H1 (cell line): ENCODE measurements at regions not wholly inside any gene's neighbourhood (a gene's known extent, or its start where the extent isn't known, plus 50 kb on each side); places are given as distances from the start of the nearest gene placed in this dataset.

Experiments
- CTCF ChIA-PET: fragments of 300-600 bp; sonication (Branson Sonifier 250); formaldehyde crosslinking; loops from one replicate; lab custom pipeline; 2021; ENCODE audit not compliant: partially characterized antibody; lab: Charles Lee
- POLR2A ChIA-PET: fragments of 300-600 bp; sonication (Branson Sonifier 250); formaldehyde crosslinking; loops from one replicate; lab custom pipeline; 2021; ENCODE audit warnings: inconsistent platforms; ENCODE audit not compliant: partially characterized antibody; lab: Charles Lee
- DNase-seq, 2 experiments: peaks; one replicate each; pipeline versions ENCODE4 v3.0.0 to v3.0.0-alpha.2; 2010 to 2022; ENCODE audit warnings: low spot score in 2 of 2, low read depth in 1 of 2, mixed read lengths in 1 of 2
- FAIRE-seq: peaks from 2 replicates; lab custom pipeline; 2011; peaks lifted over from hg19 to GRCh38; lab: Jason Lieb, UNC
- H2AFZ ChIP-seq: 2 replicates; pipeline ENCODE4 v1.8.1; 2012; ENCODE audit warnings: low read length, inconsistent platforms
- H2AK5ac ChIP-seq: 2 replicates; pipeline ENCODE4 v1.6.1; 2013; ENCODE audit warnings: low read depth, low read length
- H2BK120ac ChIP-seq: replicated peaks from 2 replicates; pipeline ENCODE3; 2013; ENCODE audit warnings: low read depth, low read length, inconsistent platforms
- H2BK12ac ChIP-seq: 2 replicates; pipeline ENCODE4 v1.6.1; 2013; ENCODE audit warnings: low read depth, low read length
- H2BK15ac ChIP-seq: 2 replicates; pipeline ENCODE4 v1.6.1; 2013; ENCODE audit warnings: low read length
- H2BK20ac ChIP-seq: 2 replicates; pipeline ENCODE4 v1.6.1; 2013; ENCODE audit warnings: low read length
- H2BK5ac ChIP-seq: 2 replicates; pipeline ENCODE4 v1.6.1; 2013; ENCODE audit warnings: low read depth, low read length
- H3K14ac ChIP-seq: 2 replicates; pipeline ENCODE4 v1.6.1; 2013; ENCODE audit warnings: inconsistent platforms; ENCODE audit not compliant: insufficient read length
- H3K18ac ChIP-seq: 2 replicates; pipeline ENCODE4 v1.6.1; 2013; ENCODE audit warnings: low read length; ENCODE audit errors: extremely low read depth
- H3K23ac ChIP-seq: 2 replicates; pipeline ENCODE4 v1.6.1; 2013; ENCODE audit warnings: inconsistent platforms; ENCODE audit not compliant: insufficient read length
- H3K23me2 ChIP-seq: 2 replicates; pipeline ENCODE4 v1.6.1; 2013; ENCODE audit warnings: low read depth, low read length
- H3K27ac ChIP-seq: 2 replicates; pipeline ENCODE4 v1.6.1; 2011; ENCODE audit warnings: low read depth, low read length, inconsistent platforms
- H3K27me3 ChIP-seq, 4 experiments: replicated peaks in 1 of 4; 1 replicate in 1 of 4; 2 replicates in 3 of 4; pipeline versions ENCODE4 v1.6.1 to v1.8.1; 2011 to 2013; ENCODE audit warnings: low read length in 3 of 4, mild to moderate bottlenecking in 3 of 4, inconsistent platforms in 2 of 4, mixed read lengths in 2 of 4, moderate library complexity in 1 of 4; ENCODE audit not compliant: control insufficient read depth in 3 of 4, insufficient read depth in 3 of 4; ENCODE audit errors: extremely low read depth in 1 of 4
- H3K36me3 ChIP-seq, 4 experiments: 2 replicates each; pipeline versions ENCODE4 v1.6.1 to v1.8.1; 2011 to 2013; ENCODE audit warnings: mild to moderate bottlenecking in 4 of 4, low read length in 3 of 4, moderate library complexity in 2 of 4, control low read depth in 1 of 4, inconsistent platforms in 1 of 4; ENCODE audit not compliant: insufficient read depth in 4 of 4, control insufficient read depth in 2 of 4
- H3K4ac ChIP-seq: replicated peaks from 2 replicates; pipeline ENCODE3; 2013; ENCODE audit warnings: low read length, low read depth, mixed read lengths, inconsistent platforms; ENCODE audit not compliant: insufficient read length
- H3K4me1 ChIP-seq, 4 experiments: replicated peaks in 1 of 4; 1 replicate in 1 of 4; 2 replicates in 3 of 4; pipeline versions ENCODE4 v1.6.1 to v1.8.1; 2011 to 2013; ENCODE audit warnings: low read length in 3 of 4, inconsistent platforms in 2 of 4, mixed read lengths in 1 of 4; ENCODE audit not compliant: insufficient read depth in 4 of 4, control insufficient read depth in 3 of 4
- H3K4me2 ChIP-seq, 2 experiments: 2 replicates each; pipeline versions ENCODE4 v1.6.1 to v1.8.1; 2011 to 2013; ENCODE audit warnings: low read depth in 2 of 2, low read length in 2 of 2, control low read depth in 1 of 2, inconsistent platforms in 1 of 2, mild to moderate bottlenecking in 1 of 2; ENCODE audit not compliant: insufficient read depth in 1 of 2
- H3K4me3 ChIP-seq, 4 experiments: fragments of 200-600, 300-600 bp in 1 of 4; sonication (generic), shearing (Covaris generic), sonication (Bioruptor Twin) in 1 of 4; 2 replicates each; pipeline versions ENCODE4 v1.5.1 to v1.8.1; 2011 to 2016; ENCODE audit warnings: low read length in 4 of 4, low read depth in 3 of 4, control low read depth in 2 of 4, inconsistent platforms in 2 of 4, mild to moderate bottlenecking in 2 of 4, mixed read lengths in 1 of 4, moderate library complexity in 1 of 4; ENCODE audit not compliant: insufficient read depth in 2 of 4; ENCODE audit errors: extremely low read depth in 1 of 4
- H3K56ac ChIP-seq: replicated peaks from 2 replicates; pipeline ENCODE3; 2013; ENCODE audit warnings: low read depth, mild to moderate bottlenecking, mixed read lengths, low read length, inconsistent platforms; ENCODE audit not compliant: insufficient read length
- H3K79me1 ChIP-seq: 2 replicates; pipeline ENCODE4 v1.6.1; 2013; ENCODE audit warnings: low read depth, low read length, control low read depth
- H3K79me2 ChIP-seq, 2 experiments: 2 replicates each; pipeline versions ENCODE4 v1.6.1 to v1.8.1; 2012 to 2013; ENCODE audit warnings: low read length in 2 of 2, mild to moderate bottlenecking in 2 of 2, inconsistent platforms in 1 of 2; ENCODE audit not compliant: insufficient read depth in 2 of 2, control insufficient read depth in 1 of 2
- H3K9ac ChIP-seq, 4 experiments: replicated peaks in 1 of 4; 1 replicate in 1 of 4; 2 replicates in 3 of 4; pipeline versions ENCODE4 v1.6.1 to v1.8.1; 2011 to 2013; ENCODE audit warnings: low read depth in 3 of 4, low read length in 3 of 4, control low read depth in 2 of 4, mild to moderate bottlenecking in 2 of 4, moderate library complexity in 2 of 4, inconsistent platforms in 1 of 4; ENCODE audit errors: extremely low read depth in 1 of 4
- H3K9me3 ChIP-seq, 2 experiments: 2 replicates each; pipeline versions ENCODE4 v1.6.1 to v1.8.1; 2012 to 2013; ENCODE audit warnings: mild to moderate bottlenecking in 2 of 2, moderate library complexity in 2 of 2, control low read depth in 1 of 2, inconsistent platforms in 1 of 2, low read depth in 1 of 2, low read length in 1 of 2, mixed read lengths in 1 of 2; ENCODE audit not compliant: insufficient read depth in 2 of 2
- H4K20me1 ChIP-seq, 2 experiments: replicated peaks in 1 of 2; 2 replicates each; pipeline versions ENCODE3 to v1.8.1; 2011 to 2013; ENCODE audit warnings: inconsistent platforms in 2 of 2, low read length in 2 of 2, mild to moderate bottlenecking in 1 of 2; ENCODE audit not compliant: insufficient read depth in 2 of 2, control insufficient read depth in 1 of 2
- H4K5ac ChIP-seq: 2 replicates; pipeline ENCODE4 v1.6.1; 2013; ENCODE audit warnings: low read length, low read depth, mixed read lengths, inconsistent platforms; ENCODE audit not compliant: insufficient read length
- H4K8ac ChIP-seq: 2 replicates; pipeline ENCODE4 v1.8.0; 2013; ENCODE audit warnings: mild to moderate bottlenecking, moderate library complexity, low read length, inconsistent platforms; ENCODE audit not compliant: insufficient read depth; ENCODE audit errors: extremely low read depth
- H4K91ac ChIP-seq: replicated peaks from 2 replicates; pipeline ENCODE3; 2013; ENCODE audit warnings: low read length, mixed read lengths, inconsistent platforms; ENCODE audit not compliant: insufficient read length
- ATF2 ChIP-seq: IDR thresholded peaks from 2 replicates; pipeline ENCODE4 v1.6.1; 2012; ENCODE audit warnings: low read length, inconsistent platforms
- CBX5 ChIP-seq: fragments of 300-800, 300-1000 bp; sonication (generic); IDR thresholded peaks from 2 replicates; pipeline ENCODE4 v1.7.1; 2016; ENCODE audit warnings: antibody characterized with exemption, low read length, low read depth
- CEBPB ChIP-seq: IDR thresholded peaks from 2 replicates; pipeline ENCODE4 v1.6.1; 2012; ENCODE audit warnings: low read depth, low read length
- E2F6 ChIP-seq: IDR thresholded peaks from 2 replicates; pipeline ENCODE4 v1.6.1; 2012; ENCODE audit warnings: inconsistent platforms
- EP300 ChIP-seq, 2 experiments: IDR thresholded peaks; 1 replicate in 1 of 2; 2 replicates in 1 of 2; pipeline ENCODE4 v1.6.1; 2011 to 2012; ENCODE audit warnings: low read depth in 2 of 2, low read length in 2 of 2, mild to moderate bottlenecking in 2 of 2, borderline replicate concordance in 1 of 2, inconsistent platforms in 1 of 2, moderate library complexity in 1 of 2
- EZH2 ChIP-seq: fragments of 200-600 bp; sonication (generic); IDR thresholded peaks from 2 replicates; pipeline ENCODE4 v1.7.1; 2012; ENCODE audit warnings: low read depth, mild to moderate bottlenecking, moderate library complexity, low read length, inconsistent platforms; ENCODE audit not compliant: severe bottlenecking
- GTF2F1 ChIP-seq: IDR thresholded peaks from 2 replicates; pipeline ENCODE4 v1.6.1; 2012; ENCODE audit warnings: low read depth, low read length, improper control_type of control experiment, borderline replicate concordance
- HDAC2 ChIP-seq, 2 experiments: fragments of 300-600 bp in 1 of 2; sonication (generic) in 1 of 2; IDR thresholded peaks; 2 replicates each; pipeline ENCODE4 v1.6.1; 2011 to 2012; ENCODE audit warnings: low read depth in 2 of 2, low read length in 2 of 2, mild to moderate bottlenecking in 2 of 2, moderate library complexity in 2 of 2, borderline replicate concordance in 1 of 2, inconsistent platforms in 1 of 2
- KDM4A ChIP-seq: IDR thresholded peaks from one replicate; pipeline ENCODE4 v1.7.1; 2012; ENCODE audit warnings: low read depth, mild to moderate bottlenecking, moderate library complexity, low read length, inconsistent platforms; ENCODE audit not compliant: severe bottlenecking
- POLR2AphosphoS5 ChIP-seq: IDR thresholded peaks from 2 replicates; pipeline ENCODE4 v1.6.1; 2011; ENCODE audit warnings: low read depth, low read length
- SIRT6 ChIP-seq: IDR thresholded peaks from one replicate; pipeline ENCODE4 v1.7.1; 2012; ENCODE audit warnings: low read length, inconsistent platforms
- SP4 ChIP-seq: IDR thresholded peaks from 2 replicates; pipeline ENCODE4 v1.6.1; 2012; ENCODE audit warnings: low read length, inconsistent platforms
- WGBS, 2 experiments: shearing (Covaris generic) in 1 of 2; methylation state at CpG; one replicate each; pipeline versions ENCODE4 v1.1.6 to v1.1.7; 2013 to 2015; ENCODE audit warnings: low lambda C conversion rate in 2 of 2, mixed read lengths in 2 of 2, inconsistent platforms in 1 of 2, low coverage in 1 of 2, missing lambda C conversion rate in 1 of 2; ENCODE audit not compliant: insufficient replicate concordance in 2 of 2, insufficient coverage in 1 of 2, insufficient read length in 1 of 2; ENCODE audit errors: extremely low coverage in 1 of 2, missing lambda C conversion rate in 1 of 2; 5-methylcytosine and 5-hydroxymethylcytosine counted together

GRCh38 chr7:50854831-50855230 lies 72.1 kb upstream of the GRB10 start:
- ChIA-PET CTCF (interaction anchor here (0.9 to 1.4 kb wide), 3 partner anchors 45 to 124 kb away, joined by 3 read pairs; no protein-coding TSS in a partner anchor), POLR2A (no interaction called here)
- Histone ChIP-seq H2BK20ac (no peak overlapping the region), H3K9me3 (no peaks in the 10 kb centered on the region), H4K91ac (no peak overlapping the region), H3K79me1 (no peaks in the 10 kb centered on the region), H2BK12ac (no peak overlapping the region), H4K8ac (no peak overlapping the region), H2BK15ac (no peak overlapping the region), H2AK5ac (no peak overlapping the region), H3K4ac (no peak overlapping the region), H3K27me3 (peaks cover 0 to 2% (median 0%) of the 10 kb centered on the region in 4 experiments; a peak in 2 of 7 replicates), H3K27ac (no peak overlapping the region), H2AFZ (no peak overlapping the region), H3K36me3 (no peaks in the 10 kb centered on the region), H2BK120ac (no peak overlapping the region), H3K23me2 (peaks cover 6% of the 10 kb centered on the region), H3K4me2 (no peak overlapping the region), H3K4me1 (no peaks in the 10 kb centered on the region), H3K14ac (no peak overlapping the region), H4K5ac (no peak overlapping the region), H4K20me1 (peaks cover 0 to 3% of the 10 kb centered on the region in 2 experiments), H2BK5ac (no peak overlapping the region), H3K9ac (no peak overlapping the region), H3K4me3 (no peak overlapping the region), H3K79me2 (no peaks in the 10 kb centered on the region), H3K56ac (no peak overlapping the region), H3K23ac (no peak overlapping the region), H3K18ac (no peak overlapping the region)
- no peak for DNase-seq
- no peak for FAIRE-seq
- 95% methylated on average over 3 of the region's 3 CpGs; no CpG with 5 or more reads in 1 of the 2 experiments for WGBS, 2 experiments
- TF ChIP-seq ATF2 (no peak), KDM4A (no peak), SIRT6 (no peak), CEBPB (no peak), E2F6 (no peak), SP4 (no peak), EZH2 (no peak), POLR2AphosphoS5 (no peak), CBX5 (no peak), HDAC2 (IDR thresholded peaks at IDR 0.05; ENCODE audit: borderline replicate concordance in 1 of 2, low read depth in 2 of 2, low read length in 2 of 2) (no peak), GTF2F1 (no peak), EP300 (IDR thresholded peaks at IDR 0.05; ENCODE audit: borderline replicate concordance in 1 of 2, low read depth in 2 of 2, low read length in 2 of 2) (no peak)
